Ishikawa (cell line): ENCODE measurements at regions not wholly inside any gene's neighbourhood (a gene's known extent, or its start where the extent isn't known, plus 50 kb on each side); places are given as distances from the start of the nearest gene placed in this dataset.

Experiments used
- CEBPB ChIP-seq: IDR thresholded peaks from 2 replicates; pipeline ENCODE4 v1.6.1; 2012
- CREB1 ChIP-seq: IDR thresholded peaks from 2 replicates; pipeline ENCODE4 v1.6.1; 2012; ENCODE audit warnings: low read depth
- EGR1 ChIP-seq: IDR thresholded peaks from 2 replicates; pipeline ENCODE4 v1.6.1; 2012
- FOXM1 ChIP-seq: IDR thresholded peaks from 2 replicates; pipeline ENCODE4 v1.6.1; 2012; ENCODE audit warnings: low read depth, borderline replicate concordance
- NFIC ChIP-seq: IDR thresholded peaks from 2 replicates; pipeline ENCODE4 v1.6.1; 2012
- RAD21 ChIP-seq: IDR thresholded peaks from 2 replicates; pipeline ENCODE4 v1.6.1; 2012; ENCODE audit warnings: low read depth
- TAF1 ChIP-seq: IDR thresholded peaks from 2 replicates; pipeline ENCODE4 v1.6.1; 2012; ENCODE audit warnings: low read depth, mild to moderate bottlenecking
- TEAD4 ChIP-seq: IDR thresholded peaks from 2 replicates; pipeline ENCODE4 v1.6.1; 2012
- YY1 ChIP-seq: IDR thresholded peaks from 2 replicates; pipeline ENCODE4 v1.6.1; 2012; ENCODE audit warnings: low read depth
- ZBTB7A ChIP-seq: IDR thresholded peaks from 2 replicates; pipeline ENCODE4 v1.6.1; 2012; ENCODE audit warnings: low read depth
- TF ChIP-seq, protein P1 (sequence below): IDR thresholded peaks from 2 replicates; pipeline ENCODE4 v1.6.1; 2012; ENCODE audit warnings: low read depth, mild to moderate bottlenecking
- TF ChIP-seq, protein P2 (sequence below): IDR thresholded peaks from 2 replicates; pipeline ENCODE4 v1.6.1; 2012
- TF ChIP-seq, protein P3 (sequence below): IDR thresholded peaks from 2 replicates; pipeline ENCODE4 v1.6.1; 2012

DNA sequence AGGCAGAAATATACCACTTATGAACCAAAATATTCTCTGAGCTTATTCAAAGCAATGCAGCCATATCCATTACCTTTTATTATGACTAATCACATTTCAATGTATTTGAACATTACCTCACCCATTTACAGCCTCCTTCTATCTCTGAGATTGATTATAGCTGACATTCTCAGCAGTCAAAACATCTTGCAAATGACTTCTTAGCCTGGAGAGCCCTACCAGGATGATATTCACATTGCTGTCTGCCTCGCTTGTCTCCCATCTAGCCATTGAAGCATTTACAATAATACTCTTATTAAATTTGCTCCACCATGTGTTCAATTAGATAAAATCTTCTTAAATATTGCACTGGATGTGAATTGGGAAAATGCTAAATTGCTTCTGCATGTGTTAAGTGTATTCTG, 1879.9 kb upstream of the ACO1 start:
- TF ChIP-seq TEAD4 (no peak), RAD21 (no peak), ZBTB7A (no peak), CREB1 (no peak), EGR1 (no peak), TAF1 (no peak), YY1 (no peak), NFIC (no peak), CEBPB (no peak), FOXM1 (no peak)
- TF ChIP-seq, protein P1, sequence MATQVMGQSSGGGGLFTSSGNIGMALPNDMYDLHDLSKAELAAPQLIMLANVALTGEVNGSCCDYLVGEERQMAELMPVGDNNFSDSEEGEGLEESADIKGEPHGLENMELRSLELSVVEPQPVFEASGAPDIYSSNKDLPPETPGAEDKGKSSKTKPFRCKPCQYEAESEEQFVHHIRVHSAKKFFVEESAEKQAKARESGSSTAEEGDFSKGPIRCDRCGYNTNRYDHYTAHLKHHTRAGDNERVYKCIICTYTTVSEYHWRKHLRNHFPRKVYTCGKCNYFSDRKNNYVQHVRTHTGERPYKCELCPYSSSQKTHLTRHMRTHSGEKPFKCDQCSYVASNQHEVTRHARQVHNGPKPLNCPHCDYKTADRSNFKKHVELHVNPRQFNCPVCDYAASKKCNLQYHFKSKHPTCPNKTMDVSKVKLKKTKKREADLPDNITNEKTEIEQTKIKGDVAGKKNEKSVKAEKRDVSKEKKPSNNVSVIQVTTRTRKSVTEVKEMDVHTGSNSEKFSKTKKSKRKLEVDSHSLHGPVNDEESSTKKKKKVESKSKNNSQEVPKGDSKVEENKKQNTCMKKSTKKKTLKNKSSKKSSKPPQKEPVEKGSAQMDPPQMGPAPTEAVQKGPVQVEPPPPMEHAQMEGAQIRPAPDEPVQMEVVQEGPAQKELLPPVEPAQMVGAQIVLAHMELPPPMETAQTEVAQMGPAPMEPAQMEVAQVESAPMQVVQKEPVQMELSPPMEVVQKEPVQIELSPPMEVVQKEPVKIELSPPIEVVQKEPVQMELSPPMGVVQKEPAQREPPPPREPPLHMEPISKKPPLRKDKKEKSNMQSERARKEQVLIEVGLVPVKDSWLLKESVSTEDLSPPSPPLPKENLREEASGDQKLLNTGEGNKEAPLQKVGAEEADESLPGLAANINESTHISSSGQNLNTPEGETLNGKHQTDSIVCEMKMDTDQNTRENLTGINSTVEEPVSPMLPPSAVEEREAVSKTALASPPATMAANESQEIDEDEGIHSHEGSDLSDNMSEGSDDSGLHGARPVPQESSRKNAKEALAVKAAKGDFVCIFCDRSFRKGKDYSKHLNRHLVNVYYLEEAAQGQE: no peak
- TF ChIP-seq, protein P2, sequence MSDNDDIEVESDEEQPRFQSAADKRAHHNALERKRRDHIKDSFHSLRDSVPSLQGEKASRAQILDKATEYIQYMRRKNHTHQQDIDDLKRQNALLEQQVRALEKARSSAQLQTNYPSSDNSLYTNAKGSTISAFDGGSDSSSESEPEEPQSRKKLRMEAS: no peak
- TF ChIP-seq, protein P3, sequence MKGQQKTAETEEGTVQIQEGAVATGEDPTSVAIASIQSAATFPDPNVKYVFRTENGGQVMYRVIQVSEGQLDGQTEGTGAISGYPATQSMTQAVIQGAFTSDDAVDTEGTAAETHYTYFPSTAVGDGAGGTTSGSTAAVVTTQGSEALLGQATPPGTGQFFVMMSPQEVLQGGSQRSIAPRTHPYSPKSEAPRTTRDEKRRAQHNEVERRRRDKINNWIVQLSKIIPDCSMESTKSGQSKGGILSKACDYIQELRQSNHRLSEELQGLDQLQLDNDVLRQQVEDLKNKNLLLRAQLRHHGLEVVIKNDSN: no peak
